ENCODE measurements at regions not wholly inside any gene's neighbourhood (a gene's known extent, or its start where the extent isn't known, plus 50 kb on each side); places are given as distances from the start of the nearest gene placed in this dataset.

DNA sequence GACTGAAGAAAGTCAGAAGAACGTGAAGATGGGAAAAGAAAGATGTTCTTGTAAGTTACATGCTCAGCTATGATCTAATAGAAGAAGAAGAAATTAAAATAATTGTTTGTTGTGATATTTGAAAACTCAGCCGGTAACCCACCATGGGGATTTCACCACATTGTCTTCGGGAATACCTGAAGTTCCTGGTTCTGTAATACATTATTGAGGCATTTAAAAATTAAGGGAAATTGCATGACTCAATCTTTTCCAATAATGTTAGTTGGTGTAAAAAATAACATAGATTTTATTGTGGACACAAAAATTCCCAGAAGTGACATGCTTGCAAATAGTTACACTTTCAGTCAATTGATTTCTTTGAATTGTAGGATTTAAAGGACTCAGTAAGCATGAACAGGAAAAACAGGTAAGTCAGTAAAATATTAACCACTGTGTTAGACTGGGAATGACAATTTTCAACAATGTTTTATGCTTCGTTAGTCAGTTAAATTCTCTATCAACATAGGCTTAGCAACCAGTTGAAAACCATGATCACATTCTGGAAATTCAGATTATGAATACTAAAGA, 745.1 kb downstream of the LTN1 start:
- TF ChIP-seq, protein P1, sequence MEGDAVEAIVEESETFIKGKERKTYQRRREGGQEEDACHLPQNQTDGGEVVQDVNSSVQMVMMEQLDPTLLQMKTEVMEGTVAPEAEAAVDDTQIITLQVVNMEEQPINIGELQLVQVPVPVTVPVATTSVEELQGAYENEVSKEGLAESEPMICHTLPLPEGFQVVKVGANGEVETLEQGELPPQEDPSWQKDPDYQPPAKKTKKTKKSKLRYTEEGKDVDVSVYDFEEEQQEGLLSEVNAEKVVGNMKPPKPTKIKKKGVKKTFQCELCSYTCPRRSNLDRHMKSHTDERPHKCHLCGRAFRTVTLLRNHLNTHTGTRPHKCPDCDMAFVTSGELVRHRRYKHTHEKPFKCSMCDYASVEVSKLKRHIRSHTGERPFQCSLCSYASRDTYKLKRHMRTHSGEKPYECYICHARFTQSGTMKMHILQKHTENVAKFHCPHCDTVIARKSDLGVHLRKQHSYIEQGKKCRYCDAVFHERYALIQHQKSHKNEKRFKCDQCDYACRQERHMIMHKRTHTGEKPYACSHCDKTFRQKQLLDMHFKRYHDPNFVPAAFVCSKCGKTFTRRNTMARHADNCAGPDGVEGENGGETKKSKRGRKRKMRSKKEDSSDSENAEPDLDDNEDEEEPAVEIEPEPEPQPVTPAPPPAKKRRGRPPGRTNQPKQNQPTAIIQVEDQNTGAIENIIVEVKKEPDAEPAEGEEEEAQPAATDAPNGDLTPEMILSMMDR (IDR thresholded peaks at IDR 0.05; ENCODE audit: low read depth, low read length): no peak
- TF ChIP-seq POLR2A (IDR thresholded peaks at IDR 0.05; ENCODE audit: extremely low read depth, insufficient read length): no peak

Data from NB4 (cell line).